A673 (cell line): ENCODE measurements at regions not wholly inside any gene's neighbourhood (a gene's known extent, or its start where the extent isn't known, plus 50 kb on each side); places are given as distances from the start of the nearest gene placed in this dataset.

ENCODE experiments used
- BruUV-seq: library from RNA; stranded (reverse); fragments of 400-500 nt; replicated peaks from 2 replicates; lab custom pipeline; 2021; lab: Mats Ljungman, UMichigan
- CTCF ChIA-PET: fragments of 300-600 bp; sonication (Branson Sonifier 250); formaldehyde crosslinking; loops from one replicate; lab custom pipeline; 2022; ENCODE audit warnings: antibody characterized with exemption; lab: Charles Lee
- POLR2A ChIA-PET: fragments of 300-600 bp; sonication (Branson Sonifier 250); formaldehyde crosslinking; loops from one replicate; lab custom pipeline; 2022; ENCODE audit warnings: antibody characterized with exemption; ENCODE audit not compliant: low non-redundant PET; lab: Charles Lee
- DNase-seq: peaks from one replicate; pipeline ENCODE4 v3.0.0-alpha.2; 2015; ENCODE audit warnings: low spot score
- H3K27ac ChIP-seq: fragments of 200-600 bp; sonication (generic); 2 replicates; pipeline ENCODE4 v1.5.1; 2016; ENCODE audit warnings: mixed run types, low read depth, mild to moderate bottlenecking, mixed read lengths, antibody characterized with exemption, low read length; ENCODE audit not compliant: poor library complexity, severe bottlenecking
- H3K27me3 ChIP-seq: fragments of 200-600 bp; sonication (generic); replicated peaks from 2 replicates; pipeline ENCODE4 v1.6.1; 2017; ENCODE audit warnings: mixed run types, low read depth, mild to moderate bottlenecking, mixed read lengths, antibody characterized with exemption, low read length; ENCODE audit not compliant: insufficient read depth, poor library complexity
- H3K36me3 ChIP-seq: fragments of 200-600 bp; sonication (generic); 2 replicates; pipeline ENCODE4 v1.6.1; 2016; ENCODE audit warnings: mixed run types, mild to moderate bottlenecking, mixed read lengths, antibody characterized with exemption, low read length; ENCODE audit not compliant: insufficient read depth, poor library complexity, severe bottlenecking
- H3K4me1 ChIP-seq: fragments of 200-600 bp; sonication (generic); 2 replicates; pipeline ENCODE4 v1.6.1; 2017; ENCODE audit warnings: mixed run types, mild to moderate bottlenecking, mixed read lengths, antibody characterized with exemption, low read length; ENCODE audit not compliant: insufficient read depth, poor library complexity, severe bottlenecking
- H3K4me3 ChIP-seq: fragments of 200-600 bp; sonication (generic); 2 replicates; pipeline ENCODE4 v1.5.1; 2016; ENCODE audit warnings: low read depth, mixed run types, mild to moderate bottlenecking, mixed read lengths, low read length; ENCODE audit not compliant: poor library complexity, severe bottlenecking
- H3K9me3 ChIP-seq: fragments of 200-600 bp; sonication (generic); 2 replicates; pipeline ENCODE4 v1.6.1; 2016; ENCODE audit warnings: mixed run types, low read depth, mild to moderate bottlenecking, mixed read lengths, antibody characterized with exemption, low read length; ENCODE audit not compliant: poor library complexity, severe bottlenecking
- CTCF ChIP-seq: fragments of 300-800, 200-600 bp; sonication (generic); conservative IDR thresholded peaks from 2 replicates; pipeline ENCODE4 v1.5.1; 2017; ENCODE audit warnings: low read depth, mild to moderate bottlenecking, antibody characterized with exemption, low read length, moderate library complexity, mixed read lengths
- EZH2 ChIP-seq: fragments of 200-600 bp; sonication (generic); IDR thresholded peaks from 2 replicates; pipeline ENCODE4 v1.6.1; 2017; ENCODE audit warnings: borderline replicate concordance, low read depth, mild to moderate bottlenecking, mixed read lengths, antibody characterized with exemption, low read length; ENCODE audit not compliant: poor library complexity, severe bottlenecking
- intact Hi-C: fragments of 100-400 bp; cut with micrococcal nuclease; formaldehyde crosslinking; loops from one replicate; pipeline ENCODE4 v1.10.0; 2022; ENCODE audit not compliant: unreplicated experiment

GRCh38 chr1:185491604-185492003, 174.6 kb upstream of the IVNS1ABP start:
- Histone ChIP-seq H3K4me1 (peaks cover 9% of the 10 kb centered on the region), H3K27ac (no peak overlapping the region), H3K36me3 (no peaks in the 10 kb centered on the region), H3K27me3 (no peaks in the 10 kb centered on the region), H3K4me3 (no peak overlapping the region), H3K9me3 (no peaks in the 10 kb centered on the region)
- ChIA-PET POLR2A (no interaction called here), CTCF (no interaction called here)
- no TSS peak for BruUV-seq
- TF ChIP-seq CTCF, result no peak
- no peak for TF ChIP-seq EZH2
- intact Hi-C loops, result no loop called here
- no peak for DNase-seq

GRCh38 chr1:185490924-185491323, 173.9 kb upstream of the IVNS1ABP start:
- no peak for DNase-seq
- Histone ChIP-seq H3K4me1 (peaks cover 9% of the 10 kb centered on the region), H3K27me3 (no peaks in the 10 kb centered on the region), H3K4me3 (no peak overlapping the region), H3K36me3 (no peaks in the 10 kb centered on the region), H3K9me3 (no peaks in the 10 kb centered on the region), H3K27ac (no peak overlapping the region)
- intact Hi-C loops, result no loop called here
- BruUV-seq, result no TSS peak
- TF ChIP-seq EZH2 (no peak), CTCF (no peak)
- POLR2A ChIA-PET, result no interaction called here
- CTCF ChIA-PET, result no interaction called here

- Histone ChIP-seq H3K27ac (no peak overlapping the region), H3K27me3 (no peaks in the 10 kb centered on the region), H3K4me3 (no peak overlapping the region), H3K4me1 (no peaks in the 10 kb centered on the region), H3K9me3 (no peaks in the 10 kb centered on the region), H3K36me3 (no peaks in the 10 kb centered on the region)
- TF ChIP-seq CTCF, result no peak
- no peak for TF ChIP-seq EZH2
- intact Hi-C loops, result no loop called here
- ChIA-PET CTCF (no interaction called here), POLR2A (no interaction called here)
- DNase-seq, result no peak
- no TSS peak for BruUV-seq
Measured at GRCh38 chr1:185489406-185489805, 172.4 kb upstream of the IVNS1ABP start.
